SU-DHL-6 (cell line): ENCODE measurements at regions not wholly inside any gene's neighbourhood (a gene's known extent, or its start where the extent isn't known, plus 50 kb on each side); places are given as distances from the start of the nearest gene placed in this dataset.

Experiments used
- H2AFZ ChIP-seq: fragments of 200-600 bp; sonication (generic); 2 replicates; pipeline ENCODE4 v1.6.1; 2014; ENCODE audit warnings: low read depth, mild to moderate bottlenecking, moderate library complexity, mixed read lengths, antibody characterized with exemption, low read length; ENCODE audit not compliant: severe bottlenecking
- H3F3A ChIP-seq: fragments of 200-600 bp; shearing (Covaris generic); 2 replicates; pipeline ENCODE4 v1.6.0; 2016; ENCODE audit warnings: antibody characterized with exemption, mild to moderate bottlenecking; ENCODE audit not compliant: insufficient read depth
- H3K27ac ChIP-seq: fragments of 200-600 bp; sonication (generic); 2 replicates; pipeline ENCODE4 v1.5.1; 2016; ENCODE audit warnings: low read depth, mild to moderate bottlenecking, low read length, moderate library complexity, mixed read lengths
- H3K27me3 ChIP-seq: fragments of 200-600 bp; sonication (generic), shearing (Covaris generic); 2 replicates; pipeline ENCODE4 v1.6.0; 2014; ENCODE audit warnings: mild to moderate bottlenecking, low read length
- H3K36me3 ChIP-seq: fragments of 200-600 bp; sonication (generic); 2 replicates; pipeline ENCODE4 v1.6.1; 2014; ENCODE audit warnings: mild to moderate bottlenecking, low read length, mixed read lengths
- H3K4me2 ChIP-seq: fragments of 300-600, 200-600 bp; shearing (Covaris generic), sonication (generic); 2 replicates; pipeline ENCODE4 v1.6.0; 2014; ENCODE audit warnings: low read length, low read depth, mild to moderate bottlenecking; ENCODE audit not compliant: poor library complexity, severe bottlenecking
- H3K4me3 ChIP-seq: fragments of 200-600 bp; sonication (generic); 2 replicates; pipeline ENCODE4 v1.5.1; 2014; ENCODE audit warnings: antibody characterized with exemption, low read length, mild to moderate bottlenecking, mixed read lengths; ENCODE audit not compliant: insufficient read depth, poor library complexity, severe bottlenecking
- H3K79me2 ChIP-seq: fragments of 200-600 bp; sonication (generic); 2 replicates; pipeline ENCODE4 v1.6.1; 2014; ENCODE audit warnings: mild to moderate bottlenecking, low read length, moderate library complexity; ENCODE audit not compliant: insufficient read depth
- H3K9ac ChIP-seq: fragments of 200-600 bp; sonication (generic); 2 replicates; pipeline ENCODE4 v1.7.0; 2014; ENCODE audit warnings: mild to moderate bottlenecking, low read length
- H3K9me2 ChIP-seq: fragments of 200-600 bp; sonication (generic); replicated peaks from 2 replicates; pipeline ENCODE4 v1.6.1; 2014; ENCODE audit warnings: low read length; ENCODE audit not compliant: insufficient read depth
- H3K9me3 ChIP-seq: fragments of 200-600 bp; sonication (generic); 2 replicates; pipeline ENCODE4 v1.6.1; 2014; ENCODE audit warnings: low read length, mixed read lengths; ENCODE audit not compliant: insufficient read depth
- H4K20me1 ChIP-seq: fragments of 200-600 bp; sonication (generic); 2 replicates; pipeline ENCODE4 v1.6.1; 2014; ENCODE audit warnings: low read depth, mild to moderate bottlenecking, antibody characterized with exemption, low read length, moderate library complexity, mixed read lengths
- EZH2phosphoT487 ChIP-seq: fragments of 200-600 bp; sonication (generic), shearing (Covaris generic); conservative IDR thresholded peaks from 2 replicates; pipeline ENCODE4 v1.6.1; 2018; ENCODE audit warnings: mild to moderate bottlenecking, antibody characterized with exemption, low read length, moderate library complexity, mixed read lengths
- TF ChIP-seq, protein P1 (sequence below): fragments of 200-600 bp; sonication (generic); IDR thresholded peaks from one replicate; pipeline ENCODE4 v1.5.1; 2017; ENCODE audit warnings: antibody characterized with exemption, mild to moderate bottlenecking, low read length, moderate library complexity; ENCODE audit not compliant: insufficient read depth, poor library complexity, severe bottlenecking

DNA sequence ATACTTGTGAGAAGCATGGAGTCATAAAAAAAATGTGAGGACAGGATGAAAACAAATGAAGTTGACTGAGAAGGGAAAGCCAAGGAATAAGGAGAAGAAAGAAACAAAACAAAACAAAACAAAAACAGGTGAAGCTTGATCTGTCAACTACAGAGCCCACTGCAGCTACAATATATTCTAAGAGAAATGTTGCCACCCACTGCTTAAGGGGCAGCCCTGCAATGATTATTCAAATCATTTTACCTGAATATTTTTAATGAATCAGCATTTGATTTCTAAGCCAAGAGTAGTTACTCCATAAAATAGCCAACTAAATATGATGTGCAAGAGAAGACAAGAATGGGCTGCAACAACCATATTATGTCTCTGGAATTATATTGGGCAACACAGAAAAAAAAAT, 252.0 kb upstream of the KIF2B start:
- TF ChIP-seq EZH2phosphoT487 = no peak
- TF ChIP-seq, protein P1, sequence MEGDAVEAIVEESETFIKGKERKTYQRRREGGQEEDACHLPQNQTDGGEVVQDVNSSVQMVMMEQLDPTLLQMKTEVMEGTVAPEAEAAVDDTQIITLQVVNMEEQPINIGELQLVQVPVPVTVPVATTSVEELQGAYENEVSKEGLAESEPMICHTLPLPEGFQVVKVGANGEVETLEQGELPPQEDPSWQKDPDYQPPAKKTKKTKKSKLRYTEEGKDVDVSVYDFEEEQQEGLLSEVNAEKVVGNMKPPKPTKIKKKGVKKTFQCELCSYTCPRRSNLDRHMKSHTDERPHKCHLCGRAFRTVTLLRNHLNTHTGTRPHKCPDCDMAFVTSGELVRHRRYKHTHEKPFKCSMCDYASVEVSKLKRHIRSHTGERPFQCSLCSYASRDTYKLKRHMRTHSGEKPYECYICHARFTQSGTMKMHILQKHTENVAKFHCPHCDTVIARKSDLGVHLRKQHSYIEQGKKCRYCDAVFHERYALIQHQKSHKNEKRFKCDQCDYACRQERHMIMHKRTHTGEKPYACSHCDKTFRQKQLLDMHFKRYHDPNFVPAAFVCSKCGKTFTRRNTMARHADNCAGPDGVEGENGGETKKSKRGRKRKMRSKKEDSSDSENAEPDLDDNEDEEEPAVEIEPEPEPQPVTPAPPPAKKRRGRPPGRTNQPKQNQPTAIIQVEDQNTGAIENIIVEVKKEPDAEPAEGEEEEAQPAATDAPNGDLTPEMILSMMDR = no peak
- Histone ChIP-seq H3K4me3 (no peak overlapping the region), H3K27me3 (no peaks in the 10 kb centered on the region), H3K79me2 (no peaks in the 10 kb centered on the region), H3F3A (no peaks in the 10 kb centered on the region), H3K9me2 (no peaks in the 10 kb centered on the region), H3K9me3 (no peaks in the 10 kb centered on the region), H3K9ac (no peak overlapping the region), H3K27ac (no peak overlapping the region), H3K36me3 (no peaks in the 10 kb centered on the region), H4K20me1 (no peaks in the 10 kb centered on the region), H3K4me2 (no peak overlapping the region), H2AFZ (no peak overlapping the region)

DNA sequence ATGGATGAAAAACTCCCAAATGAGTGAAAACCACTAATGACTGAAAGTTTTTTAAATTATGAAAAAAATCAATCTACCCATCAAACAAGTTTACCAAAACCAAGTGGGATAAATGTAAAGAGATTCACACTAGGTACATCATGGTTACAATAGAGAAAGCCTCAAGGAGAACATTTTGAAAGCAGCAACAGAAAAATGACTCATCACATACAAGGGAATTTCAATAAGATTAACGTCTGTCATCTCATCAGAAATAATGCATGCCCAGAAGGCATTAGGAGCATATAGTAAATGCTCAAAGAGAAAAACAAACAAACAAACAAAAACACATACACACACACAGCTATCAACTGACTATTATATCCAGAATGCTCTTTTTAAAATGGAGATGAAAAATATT, 261.8 kb upstream of the KIF2B start:
- TF ChIP-seq, protein P1 = no peak
- TF ChIP-seq EZH2phosphoT487 = no peak
- no peaks in the 10 kb centered on the region for H3K36me3 ChIP-seq
- no peaks in the 10 kb centered on the region for H3K79me2 ChIP-seq
- H3K27ac ChIP-seq = no peak overlapping the region
- no peak overlapping the region for H2AFZ ChIP-seq
- no peak overlapping the region for H3K9ac ChIP-seq
- H3K27me3 ChIP-seq = no peaks in the 10 kb centered on the region
- no peaks in the 10 kb centered on the region for H3K9me2 ChIP-seq
- no peak overlapping the region for H3K4me2 ChIP-seq
- no peaks in the 10 kb centered on the region for H3F3A ChIP-seq
- H3K9me3 ChIP-seq = no peaks in the 10 kb centered on the region
- no peaks in the 10 kb centered on the region for H4K20me1 ChIP-seq
- no peak overlapping the region for H3K4me3 ChIP-seq

DNA sequence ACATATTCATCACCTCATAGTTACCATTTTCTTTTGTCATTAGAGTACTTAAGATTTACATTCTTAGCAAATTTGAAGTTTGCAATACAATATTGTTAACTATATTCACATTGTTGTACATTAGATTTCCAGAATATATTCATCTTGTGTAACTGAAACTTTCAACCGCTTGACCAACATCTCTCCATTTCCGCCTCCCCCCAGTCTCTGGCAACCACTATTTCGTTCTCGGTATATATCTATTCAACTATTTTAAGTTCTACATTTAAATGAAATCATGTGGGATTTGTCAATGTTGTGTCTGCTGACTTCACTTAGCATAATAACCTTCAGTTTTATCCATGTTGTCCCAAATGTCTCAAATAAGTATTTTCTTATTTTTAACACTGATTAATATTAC, 274.5 kb upstream of the KIF2B start:
- H3K4me2 ChIP-seq = no peak overlapping the region
- TF ChIP-seq, protein P1 = no peak
- TF ChIP-seq EZH2phosphoT487 = no peak

More for the DNA sequence above, 274.5 kb upstream of the KIF2B start:
- Histone ChIP-seq H3K27me3 (no peaks in the 10 kb centered on the region), H2AFZ (no peak overlapping the region), H3K4me3 (no peak overlapping the region), H3K27ac (no peak overlapping the region), H3F3A (no peaks in the 10 kb centered on the region), H3K9me3 (no peaks in the 10 kb centered on the region), H3K36me3 (no peaks in the 10 kb centered on the region), H4K20me1 (no peaks in the 10 kb centered on the region), H3K9ac (no peak overlapping the region), H3K9me2 (no peaks in the 10 kb centered on the region), H3K79me2 (no peaks in the 10 kb centered on the region)
